ENCODE measurements at regions not wholly inside any gene's neighbourhood (a gene's known extent, or its start where the extent isn't known, plus 50 kb on each side); places are given as distances from the start of the nearest gene placed in this dataset.

- TF ChIP-seq, protein P1, sequence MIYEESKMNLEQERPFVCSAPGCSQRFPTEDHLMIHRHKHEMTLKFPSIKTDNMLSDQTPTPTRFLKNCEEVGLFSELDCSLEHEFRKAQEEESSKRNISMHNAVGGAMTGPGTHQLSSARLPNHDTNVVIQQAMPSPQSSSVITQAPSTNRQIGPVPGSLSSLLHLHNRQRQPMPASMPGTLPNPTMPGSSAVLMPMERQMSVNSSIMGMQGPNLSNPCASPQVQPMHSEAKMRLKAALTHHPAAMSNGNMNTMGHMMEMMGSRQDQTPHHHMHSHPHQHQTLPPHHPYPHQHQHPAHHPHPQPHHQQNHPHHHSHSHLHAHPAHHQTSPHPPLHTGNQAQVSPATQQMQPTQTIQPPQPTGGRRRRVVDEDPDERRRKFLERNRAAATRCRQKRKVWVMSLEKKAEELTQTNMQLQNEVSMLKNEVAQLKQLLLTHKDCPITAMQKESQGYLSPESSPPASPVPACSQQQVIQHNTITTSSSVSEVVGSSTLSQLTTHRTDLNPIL (CRISPR knock-in tag; IDR thresholded peaks at IDR 0.05; ENCODE audit: low read depth), result no peak
- TF ChIP-seq ZFP3 (CRISPR knock-in tag; IDR thresholded peaks at IDR 0.05) (no peak), ESRRG (CRISPR knock-in tag; IDR thresholded peaks at IDR 0.05) (no peak), ZNF70 (CRISPR knock-in tag; IDR thresholded peaks at IDR 0.05) (no peak), RARB (CRISPR knock-in tag; IDR thresholded peaks at IDR 0.05) (no peak), ZNF8 (CRISPR knock-in tag; IDR thresholded peaks at IDR 0.05) (no peak)
- ATAC-seq, result no peak
Observed at GRCh38 chr15:29442532-29442931, 172.9 kb upstream of the NSMCE3 start.

- TF ChIP-seq RARB (CRISPR knock-in tag; IDR thresholded peaks at IDR 0.05) (no peak), ZFP3 (CRISPR knock-in tag; IDR thresholded peaks at IDR 0.05) (no peak), ZNF8 (CRISPR knock-in tag; IDR thresholded peaks at IDR 0.05) (no peak), TOX (CRISPR knock-in tag; IDR thresholded peaks at IDR 0.05; ENCODE audit: borderline replicate concordance) (no peak), ZFP30 (CRISPR knock-in tag; IDR thresholded peaks at IDR 0.05) (no peak), ISL1 (CRISPR knock-in tag; IDR thresholded peaks at IDR 0.05) (no peak), ZNF70 (CRISPR knock-in tag; IDR thresholded peaks at IDR 0.05) (no peak), ESRRG (CRISPR knock-in tag; IDR thresholded peaks at IDR 0.05) (no peak), OSR1 (CRISPR knock-in tag; IDR thresholded peaks at IDR 0.05) (no peak), TSHZ2 (CRISPR knock-in tag; IDR thresholded peaks at IDR 0.05) (no peak), ARNTL (CRISPR knock-in tag; IDR thresholded peaks at IDR 0.05; ENCODE audit: borderline replicate concordance, low read depth) (no peak), TCF4 (CRISPR knock-in tag; IDR thresholded peaks at IDR 0.05; ENCODE audit: borderline replicate concordance) (no peak), ZNF565 (CRISPR knock-in tag; conservative IDR thresholded peaks at IDR 0.05; ENCODE audit: low read depth) (no peak), GLIS3 (CRISPR knock-in tag; IDR thresholded peaks at IDR 0.05) (no peak)
- TF ChIP-seq, protein P1 (CRISPR knock-in tag; IDR thresholded peaks at IDR 0.05; ENCODE audit: low read depth), result no peak
- TF ChIP-seq, protein P2, sequence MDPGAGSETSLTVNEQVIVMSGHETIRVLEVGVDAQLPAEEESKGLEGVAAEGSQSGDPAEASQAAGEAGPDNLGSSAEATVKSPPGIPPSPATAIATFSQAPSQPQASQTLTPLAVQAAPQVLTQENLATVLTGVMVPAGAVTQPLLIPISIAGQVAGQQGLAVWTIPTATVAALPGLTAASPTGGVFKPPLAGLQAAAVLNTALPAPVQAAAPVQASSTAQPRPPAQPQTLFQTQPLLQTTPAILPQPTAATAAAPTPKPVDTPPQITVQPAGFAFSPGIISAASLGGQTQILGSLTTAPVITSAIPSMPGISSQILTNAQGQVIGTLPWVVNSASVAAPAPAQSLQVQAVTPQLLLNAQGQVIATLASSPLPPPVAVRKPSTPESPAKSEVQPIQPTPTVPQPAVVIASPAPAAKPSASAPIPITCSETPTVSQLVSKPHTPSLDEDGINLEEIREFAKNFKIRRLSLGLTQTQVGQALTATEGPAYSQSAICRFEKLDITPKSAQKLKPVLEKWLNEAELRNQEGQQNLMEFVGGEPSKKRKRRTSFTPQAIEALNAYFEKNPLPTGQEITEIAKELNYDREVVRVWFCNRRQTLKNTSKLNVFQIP (CRISPR knock-in tag; IDR thresholded peaks at IDR 0.05; ENCODE audit: borderline replicate concordance, low read depth), result no peak
- ATAC-seq, result no peak
Observed at GRCh38 chr15:29440541-29440940, 170.9 kb upstream of the NSMCE3 start.

- TF ChIP-seq PATZ1 (CRISPR knock-in tag; IDR thresholded peaks at IDR 0.05; ENCODE audit: borderline replicate concordance) (no peak), ZNF8 (CRISPR knock-in tag; IDR thresholded peaks at IDR 0.05) (no peak), OSR1 (CRISPR knock-in tag; IDR thresholded peaks at IDR 0.05) (no peak), CSDC2 (CRISPR knock-in tag; IDR thresholded peaks at IDR 0.05) (no peak)
- no peak for ATAC-seq
Observed at GRCh38 chr15:29438703-29439055, 169.1 kb upstream of the NSMCE3 start.

GRCh38 chr15:29437888-29438702, 168.5 kb upstream of the NSMCE3 start:
- no peak for ATAC-seq
- TF ChIP-seq GLIS3 (CRISPR knock-in tag; IDR thresholded peaks at IDR 0.05), result no peak
- TF ChIP-seq ZNF70 (CRISPR knock-in tag; IDR thresholded peaks at IDR 0.05), result no peak
- no peak for TF ChIP-seq RARB (CRISPR knock-in tag; IDR thresholded peaks at IDR 0.05)
- no peak for TF ChIP-seq PATZ1 (CRISPR knock-in tag; IDR thresholded peaks at IDR 0.05; ENCODE audit: borderline replicate concordance)
- TF ChIP-seq, protein P2 (CRISPR knock-in tag; IDR thresholded peaks at IDR 0.05; ENCODE audit: borderline replicate concordance, low read depth), result no peak
- TF ChIP-seq SNAI2 (CRISPR knock-in tag; IDR thresholded peaks at IDR 0.05), result no peak
- no peak for TF ChIP-seq TOX (CRISPR knock-in tag; IDR thresholded peaks at IDR 0.05; ENCODE audit: borderline replicate concordance)
- TF ChIP-seq PPARA (CRISPR knock-in tag; IDR thresholded peaks at IDR 0.05; ENCODE audit: borderline replicate concordance), result no peak
- no peak for TF ChIP-seq CSDC2 (CRISPR knock-in tag; IDR thresholded peaks at IDR 0.05)
- TF ChIP-seq ZFP3 (CRISPR knock-in tag; IDR thresholded peaks at IDR 0.05), result no peak

Data from SK-N-SH treated with all-trans-retinoic acid at 6 μM for 48 hours (cell line).